ENCODE measurements at regions not wholly inside any gene's neighbourhood (a gene's known extent, or its start where the extent isn't known, plus 50 kb on each side); places are given as distances from the start of the nearest gene placed in this dataset.
"Not testable (repeated sequence)": the region's sequence is repeated elsewhere in the genome, so short reads cannot be mapped to it uniquely, and the experiment has no call there.

DNA sequence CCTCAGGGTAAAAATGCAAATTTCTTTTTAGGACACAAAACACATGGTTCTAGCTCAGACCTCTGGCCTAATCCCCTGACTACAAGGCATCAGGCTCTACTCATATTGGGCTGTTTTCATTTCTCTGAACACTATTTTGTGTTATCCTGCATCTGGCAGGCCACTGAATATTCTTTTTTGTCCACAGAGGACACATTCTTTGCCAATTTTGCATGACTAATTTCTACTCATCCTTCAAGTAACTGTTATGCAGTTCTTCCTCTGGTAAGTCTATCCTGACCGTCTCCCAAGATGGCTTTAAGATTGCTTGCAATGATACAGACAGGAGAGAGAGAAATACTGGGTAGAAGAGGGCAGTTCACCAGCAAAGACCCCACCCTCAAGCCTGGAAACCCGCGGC is 107.6 kb upstream of the RGPD4 start:
- no peaks in the 10 kb centered on the region for H3K9me3 ChIP-seq (ENCODE audit: control insufficient read depth, insufficient read depth, low read length)
- H3K27me3 ChIP-seq (ENCODE audit: control insufficient read depth, insufficient read depth, low read length) = no peaks in the 10 kb centered on the region
- DNase-seq (ENCODE audit: low read depth in 4 of 6, low spot score in 6 of 6) = no peak
- WGBS (ENCODE audit: insufficient coverage) = 80% methylated on average over 2 of the region's 3 CpGs
- no peak overlapping the region for H3K4me3 ChIP-seq (ENCODE audit: low read depth, low read length)
- H3K36me3 ChIP-seq (ENCODE audit: control insufficient read depth, insufficient read depth, low read length) = no peaks in the 10 kb centered on the region
- H3K4me1 ChIP-seq (ENCODE audit: control insufficient read depth, insufficient read depth, low read length) = peaks cover 5% of the 10 kb centered on the region
- no peak overlapping the region for H3K27ac ChIP-seq (ENCODE audit: low read depth, low read length)

GRCh38 chr2:107719836-107720235 is 106.9 kb upstream of the RGPD4 start:
- 10% methylated on average over 4 of the region's 7 CpGs for WGBS (ENCODE audit: insufficient coverage)
- Histone ChIP-seq H3K4me3 (ENCODE audit: low read depth, low read length) (no peak overlapping the region), H3K9me3 (ENCODE audit: control insufficient read depth, insufficient read depth, low read length) (no peaks in the 10 kb centered on the region), H3K36me3 (ENCODE audit: control insufficient read depth, insufficient read depth, low read length) (no peaks in the 10 kb centered on the region), H3K27me3 (ENCODE audit: control insufficient read depth, insufficient read depth, low read length) (no peaks in the 10 kb centered on the region), H3K4me1 (ENCODE audit: control insufficient read depth, insufficient read depth, low read length) (peaks cover 5% of the 10 kb centered on the region), H3K27ac (ENCODE audit: low read depth, low read length) (no peak overlapping the region)
- peak in 2 of 6 donors; percentile 53 to 70 for DNase-seq (ENCODE audit: low read depth in 4 of 6, low spot score in 6 of 6)

DNA sequence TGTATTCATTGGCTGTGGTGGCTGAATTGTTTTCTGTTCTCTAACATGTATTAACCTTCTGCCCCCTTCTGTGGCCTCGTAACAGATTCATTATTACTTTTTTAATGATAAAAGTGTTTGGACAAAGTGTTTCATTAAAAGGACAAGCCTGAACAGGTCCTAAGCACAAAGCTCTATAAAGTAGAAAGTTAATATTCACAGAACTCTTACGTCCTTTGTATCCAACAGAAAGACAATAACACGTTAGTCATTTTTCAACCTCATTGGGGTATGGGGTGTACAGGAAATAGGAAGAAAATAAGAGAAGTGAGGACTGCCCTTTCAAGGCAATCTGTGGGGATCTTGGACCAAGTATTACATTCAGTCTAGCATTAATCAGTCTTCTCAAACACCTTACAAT is 105.5 kb upstream of the RGPD4 start:
- H3K36me3 ChIP-seq (ENCODE audit: control insufficient read depth, insufficient read depth, low read length) = no peaks in the 10 kb centered on the region
- H3K27ac ChIP-seq (ENCODE audit: low read depth, low read length) = no peak overlapping the region
- H3K4me3 ChIP-seq (ENCODE audit: low read depth, low read length) = no peak overlapping the region
- DNase-seq (ENCODE audit: low read depth in 4 of 6, low spot score in 6 of 6) = no peak
- H3K9me3 ChIP-seq (ENCODE audit: control insufficient read depth, insufficient read depth, low read length) = no peaks in the 10 kb centered on the region
- no peaks in the 10 kb centered on the region for H3K27me3 ChIP-seq (ENCODE audit: control insufficient read depth, insufficient read depth, low read length)
- WGBS (ENCODE audit: insufficient coverage) = no CpG with 5 or more reads among the region's 3 CpGs
- H3K4me1 ChIP-seq (ENCODE audit: control insufficient read depth, insufficient read depth, low read length) = peaks cover 5% of the 10 kb centered on the region

DNA sequence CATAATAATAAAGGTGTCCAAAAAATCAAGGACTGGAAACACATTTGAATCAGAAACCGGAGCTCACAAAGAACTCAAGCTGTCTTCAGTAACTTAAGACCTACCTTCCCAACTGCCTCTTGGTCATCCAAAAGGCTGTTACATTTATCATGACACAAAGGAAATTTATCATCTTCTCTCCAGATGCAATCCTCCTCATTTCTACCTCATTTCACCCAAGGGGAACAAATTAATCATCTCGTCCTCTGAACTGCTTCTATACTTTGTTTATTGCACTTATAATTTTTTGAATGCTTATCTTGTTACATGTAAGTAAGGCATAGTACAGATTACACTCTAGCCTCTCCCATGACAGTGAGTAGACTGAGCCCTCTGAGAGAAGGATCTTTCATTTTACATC is 105.1 kb upstream of the RGPD4 start:
- no peak for DNase-seq (ENCODE audit: low read depth in 4 of 6, low spot score in 6 of 6)
- WGBS (ENCODE audit: insufficient coverage) = 43% methylated on average over 1 of the region's 2 CpGs
- H3K9me3 ChIP-seq (ENCODE audit: control insufficient read depth, insufficient read depth, low read length) = no peaks in the 10 kb centered on the region
- H3K36me3 ChIP-seq (ENCODE audit: control insufficient read depth, insufficient read depth, low read length) = no peaks in the 10 kb centered on the region
- H3K4me3 ChIP-seq (ENCODE audit: low read depth, low read length) = no peak overlapping the region
- peaks cover 5% of the 10 kb centered on the region for H3K4me1 ChIP-seq (ENCODE audit: control insufficient read depth, insufficient read depth, low read length)
- H3K27ac ChIP-seq (ENCODE audit: low read depth, low read length) = no peak overlapping the region
- no peaks in the 10 kb centered on the region for H3K27me3 ChIP-seq (ENCODE audit: control insufficient read depth, insufficient read depth, low read length)

DNA sequence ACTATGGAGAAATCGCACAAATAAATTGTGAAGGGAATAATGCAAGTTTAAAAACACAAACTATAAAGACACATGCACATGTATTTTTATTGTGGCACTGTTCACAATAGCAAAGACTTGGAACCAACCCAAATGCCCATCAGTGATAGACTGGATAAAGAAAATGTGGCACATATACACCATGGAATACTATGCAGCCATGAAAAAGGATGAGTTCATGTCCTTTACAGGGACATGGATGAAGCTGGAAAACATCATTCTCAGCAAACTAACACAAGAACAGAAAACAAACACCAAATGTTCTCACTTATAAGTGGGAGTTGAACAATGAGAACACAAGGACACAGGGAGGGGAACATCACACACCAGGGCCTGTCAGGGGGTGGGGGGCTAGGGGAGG is 100.9 kb upstream of the RGPD4 start:
- H3K9me3 ChIP-seq (ENCODE audit: control insufficient read depth, insufficient read depth, low read length); H3K36me3 ChIP-seq (ENCODE audit: control insufficient read depth, insufficient read depth, low read length); H3K4me1 ChIP-seq (ENCODE audit: control insufficient read depth, insufficient read depth, low read length); H3K27ac ChIP-seq (ENCODE audit: low read depth, low read length); DNase-seq (ENCODE audit: low read depth in 4 of 6, low spot score in 6 of 6); H3K4me3 ChIP-seq (ENCODE audit: low read depth, low read length); H3K27me3 ChIP-seq (ENCODE audit: control insufficient read depth, insufficient read depth, low read length): not testable (repeated sequence)
- WGBS (ENCODE audit: insufficient coverage) = no CpG with 5 or more reads among the region's 1 CpG

- Histone ChIP-seq H3K36me3 (ENCODE audit: control insufficient read depth, insufficient read depth, low read length) (no peaks in the 10 kb centered on the region), H3K9me3 (ENCODE audit: control insufficient read depth, insufficient read depth, low read length) (no peaks in the 10 kb centered on the region), H3K27ac (ENCODE audit: low read depth, low read length) (no peak overlapping the region), H3K27me3 (ENCODE audit: control insufficient read depth, insufficient read depth, low read length) (no peaks in the 10 kb centered on the region), H3K4me3 (ENCODE audit: low read depth, low read length) (no peak overlapping the region), H3K4me1 (ENCODE audit: control insufficient read depth, insufficient read depth, low read length) (no peaks in the 10 kb centered on the region)
- no peak for DNase-seq (ENCODE audit: low read depth in 4 of 6, low spot score in 6 of 6)
Observed at GRCh38 chr2:107727318-107727717, 99.4 kb upstream of the RGPD4 start.

DNA sequence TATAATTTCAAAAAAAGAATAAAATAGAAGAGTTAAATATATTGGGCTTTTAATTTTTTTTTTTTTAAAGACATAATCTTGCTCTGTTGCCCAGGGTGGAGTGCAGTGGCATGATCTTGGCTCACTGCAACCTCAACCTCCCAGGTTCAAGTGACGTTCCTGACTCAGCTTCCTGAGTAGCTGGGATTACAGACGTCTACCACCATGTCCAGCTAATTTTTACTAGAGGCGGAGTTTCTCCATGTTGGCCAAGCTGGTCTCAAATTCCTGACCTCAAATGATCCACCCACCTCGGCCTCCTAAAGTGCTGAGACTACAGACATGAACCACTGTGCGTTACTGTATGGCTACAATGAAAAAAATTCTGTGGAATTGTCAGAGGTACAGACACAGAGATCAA is 98.1 kb upstream of the RGPD4 start:
- no peaks in the 10 kb centered on the region for H3K4me1 ChIP-seq (ENCODE audit: control insufficient read depth, insufficient read depth, low read length)
- no peaks in the 10 kb centered on the region for H3K36me3 ChIP-seq (ENCODE audit: control insufficient read depth, insufficient read depth, low read length)
- no peak overlapping the region for H3K27ac ChIP-seq (ENCODE audit: low read depth, low read length)
- DNase-seq (ENCODE audit: low read depth in 4 of 6, low spot score in 6 of 6) = no peak
- no peaks in the 10 kb centered on the region for H3K9me3 ChIP-seq (ENCODE audit: control insufficient read depth, insufficient read depth, low read length)
- no peaks in the 10 kb centered on the region for H3K27me3 ChIP-seq (ENCODE audit: control insufficient read depth, insufficient read depth, low read length)
- H3K4me3 ChIP-seq (ENCODE audit: low read depth, low read length) = no peak overlapping the region
- WGBS (ENCODE audit: insufficient coverage) = 82% methylated on average over 2 of the region's 5 CpGs

DNA sequence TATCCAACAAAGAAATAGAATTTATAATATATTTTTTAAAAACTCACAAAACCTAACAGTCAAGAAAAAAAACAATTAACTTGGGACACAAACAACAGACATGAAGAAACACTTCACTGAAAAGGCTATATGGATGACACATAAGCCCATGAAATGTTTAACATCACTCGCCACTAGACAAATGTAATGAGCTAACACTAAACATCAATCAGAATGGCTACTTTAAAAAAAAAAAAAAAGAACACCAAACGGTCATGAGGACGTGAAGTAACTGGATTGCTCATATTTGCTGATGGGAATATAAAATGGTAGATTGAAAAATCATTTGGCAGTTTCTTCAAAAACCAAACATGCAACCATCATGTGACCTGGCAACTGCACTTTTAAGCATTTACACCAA is 97.3 kb upstream of the RGPD4 start:
- Histone ChIP-seq H3K36me3 (ENCODE audit: control insufficient read depth, insufficient read depth, low read length) (no peaks in the 10 kb centered on the region), H3K27me3 (ENCODE audit: control insufficient read depth, insufficient read depth, low read length) (no peaks in the 10 kb centered on the region), H3K9me3 (ENCODE audit: control insufficient read depth, insufficient read depth, low read length) (no peaks in the 10 kb centered on the region), H3K4me3 (ENCODE audit: low read depth, low read length) (no peak overlapping the region), H3K4me1 (ENCODE audit: control insufficient read depth, insufficient read depth, low read length) (no peaks in the 10 kb centered on the region), H3K27ac (ENCODE audit: low read depth, low read length) (no peak overlapping the region)
- no peak for DNase-seq (ENCODE audit: low read depth in 4 of 6, low spot score in 6 of 6)
- WGBS (ENCODE audit: insufficient coverage) = no CpG with 5 or more reads among the region's 3 CpGs

DNA sequence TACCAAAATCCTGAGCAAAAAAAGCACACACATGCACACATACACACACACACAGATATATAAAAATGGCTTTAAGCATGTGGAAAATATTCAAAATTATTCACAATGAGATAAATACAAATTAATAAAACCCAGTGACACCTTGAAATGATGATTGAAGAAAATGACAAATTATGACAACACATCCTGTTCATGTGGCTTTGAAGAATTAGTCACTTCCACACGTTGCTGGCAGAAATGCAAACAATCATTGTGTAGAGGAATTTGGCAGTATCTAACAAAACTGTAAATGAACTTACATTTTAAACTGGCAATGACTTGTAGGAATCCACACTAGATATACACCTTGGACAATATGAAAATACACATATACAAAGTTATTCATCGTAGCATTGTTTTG is 95.8 kb upstream of the RGPD4 start:
- no CpG with 5 or more reads among the region's 2 CpGs for WGBS (ENCODE audit: insufficient coverage)
- Histone ChIP-seq H3K4me1 (ENCODE audit: control insufficient read depth, insufficient read depth, low read length) (no peaks in the 10 kb centered on the region), H3K27ac (ENCODE audit: low read depth, low read length) (no peak overlapping the region), H3K27me3 (ENCODE audit: control insufficient read depth, insufficient read depth, low read length) (no peaks in the 10 kb centered on the region), H3K9me3 (ENCODE audit: control insufficient read depth, insufficient read depth, low read length) (no peaks in the 10 kb centered on the region), H3K36me3 (ENCODE audit: control insufficient read depth, insufficient read depth, low read length) (no peaks in the 10 kb centered on the region), H3K4me3 (ENCODE audit: low read depth, low read length) (no peak overlapping the region)
- no peak for DNase-seq (ENCODE audit: low read depth in 4 of 6, low spot score in 6 of 6)

DNA sequence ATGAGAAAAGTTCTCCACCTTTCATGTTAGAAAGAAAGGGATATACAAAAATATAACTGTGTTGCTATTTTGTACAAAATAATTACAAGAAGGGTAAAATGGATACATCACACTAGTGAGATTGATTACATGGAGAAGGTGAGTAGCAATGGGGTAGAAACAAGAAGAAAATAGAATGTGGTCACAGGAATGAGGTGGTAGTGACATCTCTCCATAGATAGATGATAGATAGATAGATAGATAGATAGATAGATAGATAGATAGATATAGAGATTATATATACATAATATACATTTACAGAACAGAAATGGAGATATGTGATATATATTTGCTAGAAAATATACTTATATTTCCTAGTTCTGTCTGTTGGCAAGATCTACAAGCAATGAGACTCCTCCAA is 95.3 kb upstream of the RGPD4 start:
- no peak for DNase-seq (ENCODE audit: low read depth in 4 of 6, low spot score in 6 of 6)
- H3K27ac ChIP-seq (ENCODE audit: low read depth, low read length) = no peak overlapping the region
- no peaks in the 10 kb centered on the region for H3K27me3 ChIP-seq (ENCODE audit: control insufficient read depth, insufficient read depth, low read length)
- no peak overlapping the region for H3K4me3 ChIP-seq (ENCODE audit: low read depth, low read length)
- H3K9me3 ChIP-seq (ENCODE audit: control insufficient read depth, insufficient read depth, low read length) = no peaks in the 10 kb centered on the region
- no peaks in the 10 kb centered on the region for H3K36me3 ChIP-seq (ENCODE audit: control insufficient read depth, insufficient read depth, low read length)
- no peaks in the 10 kb centered on the region for H3K4me1 ChIP-seq (ENCODE audit: control insufficient read depth, insufficient read depth, low read length)

GRCh38 chr2:107735201-107735600 is 91.5 kb upstream of the RGPD4 start:
- no CpG with 5 or more reads among the region's 2 CpGs for whole genome bisulfite sequencing (ENCODE audit: insufficient coverage)
- no peaks in the 10 kb centered on the region for H3K36me3 ChIP-seq (ENCODE audit: control insufficient read depth, insufficient read depth, low read length)
- no peak overlapping the region for H3K27ac ChIP-seq (ENCODE audit: low read depth, low read length)
- no peaks in the 10 kb centered on the region for H3K4me1 ChIP-seq (ENCODE audit: control insufficient read depth, insufficient read depth, low read length)
- DNase-seq (ENCODE audit: low read depth in 4 of 6, low spot score in 6 of 6) = no peak
- H3K4me3 ChIP-seq (ENCODE audit: low read depth, low read length) = no peak overlapping the region
- no peaks in the 10 kb centered on the region for H3K27me3 ChIP-seq (ENCODE audit: control insufficient read depth, insufficient read depth, low read length)
- H3K9me3 ChIP-seq (ENCODE audit: control insufficient read depth, insufficient read depth, low read length) = no peaks in the 10 kb centered on the region
